ENCODE measurements at regions not wholly inside any gene's neighbourhood (a gene's known extent, or its start where the extent isn't known, plus 50 kb on each side); places are given as distances from the start of the nearest gene placed in this dataset.

DNA sequence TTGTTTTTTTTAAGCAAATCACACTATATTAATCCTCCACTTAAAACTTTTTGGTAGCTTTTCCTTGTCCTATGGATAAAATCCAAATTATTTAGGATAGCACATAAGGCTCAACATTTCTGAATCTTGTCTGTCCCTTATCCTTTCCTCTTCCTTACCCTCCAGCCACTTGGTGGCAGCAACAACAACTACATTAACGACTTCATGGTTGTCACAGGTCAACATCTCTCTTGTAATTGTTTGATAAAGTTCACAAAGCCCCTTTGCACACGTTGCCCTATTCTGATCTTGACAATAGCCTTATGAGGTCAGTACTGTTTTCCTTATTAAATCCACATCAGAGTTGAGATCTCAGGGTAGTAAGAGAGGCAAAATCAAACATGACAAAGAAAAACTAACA is 269.0 kb upstream of the PABPC4L start:
- Mint-ChIP-seq H3K36me3 (ENCODE audit: low read depth, unreplicated experiment) (no peaks in the 10 kb centered on the region), H3K4me1 (ENCODE audit: low read depth, unreplicated experiment) (peaks cover 3% of the 10 kb centered on the region), H3K9me3 (ENCODE audit: unreplicated experiment) (no peaks in the 10 kb centered on the region), H3K4me3 (ENCODE audit: unreplicated experiment) (no peak overlapping the region), H3K27ac (ENCODE audit: unreplicated experiment) (no peak overlapping the region), H3K27me3 (ENCODE audit: low read depth, unreplicated experiment) (no peaks in the 10 kb centered on the region)
- no peak for FAIRE-seq
- no peak for DNase-seq (ENCODE audit: low read depth)
- Histone ChIP-seq H3K79me2 (ENCODE audit: insufficient read depth, low read length) (no peaks in the 10 kb centered on the region), H3K4me3 (ENCODE audit: insufficient read depth, low read depth, low read length) (no peak overlapping the region), H3K36me3 (ENCODE audit: insufficient read depth, low read length) (no peaks in the 10 kb centered on the region), H3K27me3 (ENCODE audit: insufficient read depth, low read length) (no peaks in the 10 kb centered on the region), H3K4me1 (ENCODE audit: insufficient read depth, low read length) (no peaks in the 10 kb centered on the region), H2AFZ (ENCODE audit: low read depth, low read length) (peak overlapping the region; percentile 48), H3K4me2 (ENCODE audit: low read length) (no peak overlapping the region), H3K9ac (ENCODE audit: low read length) (no peak overlapping the region), H3K9me3 (ENCODE audit: insufficient read depth, low read depth, low read length) (no peaks in the 10 kb centered on the region), H4K20me1 (ENCODE audit: insufficient read depth, low read length) (no peaks in the 10 kb centered on the region), H3K27ac (ENCODE audit: low read depth, low read length) (no peak overlapping the region)
- TF ChIP-seq EZH2 (IDR thresholded peaks at IDR 0.05; ENCODE audit: insufficient read depth, low read length) (no peak), CTCF (IDR thresholded peaks at IDR 0.05; ENCODE audit: insufficient read depth, low read depth, low read length) (no peak)

DNA sequence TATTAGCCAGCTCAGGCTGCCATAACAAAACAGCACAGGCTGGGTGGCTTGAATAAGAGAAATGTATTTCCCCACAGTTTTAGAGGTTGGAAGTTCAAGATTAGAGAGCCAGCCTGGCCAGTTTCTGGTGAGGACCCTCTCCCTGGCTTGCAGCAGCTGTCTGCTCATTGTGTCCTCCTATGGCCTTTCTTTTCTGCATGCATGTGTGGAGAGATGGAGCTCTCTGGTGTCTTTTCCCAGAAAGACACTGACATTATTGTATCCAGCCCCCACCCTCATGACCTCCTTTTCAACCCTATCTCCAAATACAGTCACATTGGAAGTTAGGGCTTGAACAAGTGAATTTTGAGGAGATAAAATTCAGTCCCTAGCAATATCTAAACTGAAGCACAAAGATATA is 263.8 kb upstream of the PABPC4L start:
- H3K36me3 Mint-ChIP-seq (ENCODE audit: low read depth, unreplicated experiment) = no peaks in the 10 kb centered on the region
- no peaks in the 10 kb centered on the region for H3K4me1 ChIP-seq (ENCODE audit: insufficient read depth, low read length)
- H2AFZ ChIP-seq (ENCODE audit: low read depth, low read length) = no peak overlapping the region

More for the DNA sequence above, 263.8 kb upstream of the PABPC4L start:
- TF ChIP-seq CTCF (IDR thresholded peaks at IDR 0.05; ENCODE audit: insufficient read depth, low read depth, low read length) (no peak), EZH2 (IDR thresholded peaks at IDR 0.05; ENCODE audit: insufficient read depth, low read length) (no peak)
- no peaks in the 10 kb centered on the region for H3K9me3 Mint-ChIP-seq (ENCODE audit: unreplicated experiment)
- H4K20me1 ChIP-seq (ENCODE audit: insufficient read depth, low read length) = no peaks in the 10 kb centered on the region
- no peaks in the 10 kb centered on the region for H3K79me2 ChIP-seq (ENCODE audit: insufficient read depth, low read length)
- no peak overlapping the region for H3K4me2 ChIP-seq (ENCODE audit: low read length)
- H3K4me3 Mint-ChIP-seq (ENCODE audit: unreplicated experiment) = no peak overlapping the region
- no peak for DNase-seq (ENCODE audit: low read depth)
- FAIRE-seq = no peak
- no peaks in the 10 kb centered on the region for H3K36me3 ChIP-seq (ENCODE audit: insufficient read depth, low read length)
- no peaks in the 10 kb centered on the region for H3K27me3 ChIP-seq (ENCODE audit: insufficient read depth, low read length)
- H3K4me1 Mint-ChIP-seq (ENCODE audit: low read depth, unreplicated experiment) = no peaks in the 10 kb centered on the region
- H3K9ac ChIP-seq (ENCODE audit: low read length) = no peak overlapping the region
- no peak overlapping the region for H3K4me3 ChIP-seq (ENCODE audit: insufficient read depth, low read depth, low read length)
- H3K27me3 Mint-ChIP-seq (ENCODE audit: low read depth, unreplicated experiment) = no peaks in the 10 kb centered on the region
- no peak overlapping the region for H3K27ac ChIP-seq (ENCODE audit: low read depth, low read length)
- H3K27ac Mint-ChIP-seq (ENCODE audit: unreplicated experiment) = no peak overlapping the region
- no peaks in the 10 kb centered on the region for H3K9me3 ChIP-seq (ENCODE audit: insufficient read depth, low read depth, low read length)

All from astrocyte (in vitro differentiated cells and primary cell).